Suprapubic skin (tissue), 4 donors: ENCODE measurements at regions not wholly inside any gene's neighbourhood (a gene's known extent, or its start where the extent isn't known, plus 50 kb on each side); places are given as distances from the start of the nearest gene placed in this dataset.

Experiments
- DNase-seq, 2 donors: peaks; one replicate each; pipeline ENCODE4 v3.0.0-alpha.2; 2019; ENCODE audit warnings: low spot score in 2 of 2
- H3K27ac ChIP-seq: fragments of 200-600 bp; sonication (generic); one replicate; pipeline ENCODE4 v1.5.1; 2019
- H3K27me3 ChIP-seq: fragments of 200-600 bp; sonication (generic); one replicate; pipeline ENCODE4 v1.5.1; 2019
- H3K36me3 ChIP-seq: fragments of 200-600 bp; sonication (generic); one replicate; pipeline ENCODE4 v1.5.1; 2019
- H3K4me1 ChIP-seq: fragments of 200-600 bp; sonication (generic); one replicate; pipeline ENCODE4 v1.5.1; 2019
- H3K4me3 ChIP-seq: fragments of 200-600 bp; sonication (generic); one replicate; pipeline ENCODE4 v1.5.1; 2019; ENCODE audit warnings: mild to moderate bottlenecking
- H3K9me3 ChIP-seq: fragments of 200-600 bp; sonication (generic); one replicate; pipeline ENCODE4 v1.5.1; 2019
- CTCF ChIP-seq, 2 donors: fragments of 200-600 bp in 1 of 2; fragments of 450-650 bp in 1 of 2; sonication (generic) in 1 of 2; IDR thresholded peaks; one replicate each; pipeline ENCODE4 v1.5.1; 2016 to 2019; ENCODE audit warnings: antibody characterized with exemption in 2 of 2, mild to moderate bottlenecking in 1 of 2, moderate library complexity in 1 of 2
- EP300 ChIP-seq: sonication (generic); formaldehyde crosslinking; IDR thresholded peaks from one replicate; pipeline ENCODE4 v1.6.1; 2017; ENCODE audit warnings: antibody characterized with exemption
- POLR2A ChIP-seq, 2 donors: fragments of 450-650 bp; IDR thresholded peaks; one replicate each; pipeline ENCODE4 v1.6.1; 2017; ENCODE audit warnings: antibody characterized with exemption in 2 of 2, mild to moderate bottlenecking in 2 of 2, moderate library complexity in 2 of 2
- POLR2AphosphoS5 ChIP-seq, 3 donors: sonication (generic); formaldehyde crosslinking; IDR thresholded peaks; one replicate each; pipeline ENCODE4 v1.6.1; 2017; ENCODE audit warnings: antibody characterized with exemption in 3 of 3
- WGBS: methylation state at CpG from one replicate; pipeline ENCODE4 v1.1.5; 2018; 5-methylcytosine and 5-hydroxymethylcytosine counted together

- Histone ChIP-seq H3K36me3 (no peaks in the 10 kb centered on the region), H3K4me3 (no peak overlapping the region), H3K9me3 (no peaks in the 10 kb centered on the region), H3K27ac (no peak overlapping the region), H3K27me3 (no peaks in the 10 kb centered on the region), H3K4me1 (no peaks in the 10 kb centered on the region)
- DNase-seq = no peak
- 28% methylated on average over 4 of the region's 4 CpGs for WGBS
- TF ChIP-seq POLR2A (IDR thresholded peaks at IDR 0.05) (no peak), EP300 (no peak), POLR2AphosphoS5 (IDR thresholded peaks at IDR 0.05) (no peak), CTCF (IDR thresholded peaks at IDR 0.05) (no peak)
Observed at GRCh38 chr5:175202463-175203068, 241.4 kb downstream of the DRD1 start.

GRCh38 chr5:175201393-175201792, 242.6 kb downstream of the DRD1 start:
- Histone ChIP-seq H3K9me3 (no peaks in the 10 kb centered on the region), H3K27ac (no peak overlapping the region), H3K4me1 (no peaks in the 10 kb centered on the region), H3K4me3 (no peak overlapping the region), H3K27me3 (no peaks in the 10 kb centered on the region), H3K36me3 (no peaks in the 10 kb centered on the region)
- TF ChIP-seq CTCF (IDR thresholded peaks at IDR 0.05) (no peak), POLR2AphosphoS5 (IDR thresholded peaks at IDR 0.05) (no peak), POLR2A (IDR thresholded peaks at IDR 0.05) (no peak), EP300 (no peak)
- DNase-seq = no peak
- 61% methylated on average over 5 of the region's 5 CpGs for WGBS

DNA sequence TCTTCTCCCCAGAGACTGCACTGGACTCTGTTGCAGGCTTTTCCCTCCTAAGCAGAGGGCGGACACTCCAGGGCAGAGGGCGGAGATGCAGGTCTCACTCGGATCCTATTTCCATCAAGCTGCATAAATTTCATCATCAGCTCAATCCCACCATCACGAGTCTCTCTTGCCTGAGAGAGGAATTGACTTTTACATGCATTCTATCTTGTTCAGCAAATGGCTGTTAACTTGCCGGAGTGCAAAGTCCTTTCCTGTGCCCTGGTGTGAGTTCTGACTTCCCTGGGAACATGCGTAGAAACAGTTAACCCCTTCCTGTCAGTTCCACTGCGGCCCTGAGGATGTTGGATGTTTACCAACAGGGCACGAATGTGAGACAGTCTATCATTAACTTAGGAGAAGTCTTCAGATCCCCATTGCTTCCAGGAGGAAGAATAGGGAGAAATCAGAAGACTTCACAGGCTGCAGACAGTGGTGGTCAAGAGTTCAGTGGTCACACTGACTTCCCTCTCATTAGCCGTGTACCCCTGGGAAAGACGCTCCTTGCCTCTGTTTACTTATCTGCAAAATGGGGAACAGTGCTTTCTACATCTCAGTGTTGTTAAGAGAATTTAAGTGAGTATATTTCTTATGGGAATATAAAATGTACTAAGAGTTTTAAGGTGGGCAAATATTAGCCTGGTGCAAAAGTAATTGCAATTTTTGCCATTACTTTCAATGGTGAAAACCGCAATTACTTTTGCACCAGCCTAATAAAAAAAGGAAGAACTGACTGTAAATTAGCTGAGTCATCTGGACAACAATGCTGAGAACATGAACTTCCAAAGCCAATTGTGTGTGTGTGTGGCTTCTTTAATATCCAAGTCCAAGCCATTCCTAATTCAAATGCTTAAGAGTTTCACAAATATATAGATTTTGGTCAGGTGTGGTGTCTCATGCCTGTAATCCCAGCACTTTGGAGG, 248.0 kb downstream of the DRD1 start:
- Histone ChIP-seq H3K9me3 (no peaks in the 10 kb centered on the region), H3K4me1 (no peaks in the 10 kb centered on the region), H3K27me3 (no peaks in the 10 kb centered on the region), H3K4me3 (no peak overlapping the region), H3K36me3 (no peaks in the 10 kb centered on the region), H3K27ac (no peak overlapping the region)
- DNase-seq = no peak
- TF ChIP-seq POLR2A (IDR thresholded peaks at IDR 0.05) (no peak), EP300 (no peak), POLR2AphosphoS5 (IDR thresholded peaks at IDR 0.05) (no peak), CTCF (IDR thresholded peaks at IDR 0.05) (no peak)
- WGBS = 38% methylated on average over 11 of the region's 11 CpGs

- Histone ChIP-seq H3K4me3 (no peak overlapping the region), H3K4me1 (no peaks in the 10 kb centered on the region), H3K36me3 (no peaks in the 10 kb centered on the region), H3K9me3 (no peaks in the 10 kb centered on the region), H3K27me3 (no peaks in the 10 kb centered on the region), H3K27ac (no peak overlapping the region)
- 69% methylated on average over 3 of the region's 3 CpGs for WGBS
- TF ChIP-seq EP300 (no peak), POLR2AphosphoS5 (IDR thresholded peaks at IDR 0.05) (no peak), CTCF (IDR thresholded peaks at IDR 0.05) (no peak), POLR2A (IDR thresholded peaks at IDR 0.05) (no peak)
- DNase-seq = no peak
Observed at GRCh38 chr5:175181331-175181730, 262.7 kb downstream of the DRD1 start.

DNA sequence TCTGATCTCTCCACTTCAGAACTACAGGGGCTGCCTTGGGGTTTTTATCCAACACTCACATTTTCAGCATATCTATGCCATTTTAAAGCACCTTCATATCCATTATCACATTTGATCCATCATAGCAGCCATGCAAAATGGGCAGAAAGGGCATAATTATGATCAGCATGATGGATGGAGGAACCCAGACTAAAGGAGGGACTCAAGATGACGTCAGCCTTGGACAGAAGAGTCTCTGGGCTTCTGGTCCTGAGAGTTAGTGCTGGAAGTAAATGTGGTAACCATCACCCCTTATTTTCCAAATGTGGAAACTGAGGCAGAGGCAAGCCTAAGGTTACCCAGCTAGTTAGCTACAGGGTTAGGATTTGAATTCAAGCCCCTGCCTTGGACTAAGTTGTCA, 273.1 kb downstream of the DRD1 start:
- Histone ChIP-seq H3K27me3 (peaks cover 3% of the 10 kb centered on the region), H3K4me3 (no peak overlapping the region), H3K4me1 (no peaks in the 10 kb centered on the region), H3K9me3 (no peaks in the 10 kb centered on the region), H3K36me3 (no peaks in the 10 kb centered on the region), H3K27ac (no peak overlapping the region)
- TF ChIP-seq CTCF (IDR thresholded peaks at IDR 0.05) = no peak
- no peak for TF ChIP-seq POLR2AphosphoS5 (IDR thresholded peaks at IDR 0.05)
- no peak for TF ChIP-seq EP300
- 93% methylated on average over 1 of the region's 1 CpG for WGBS
- no peak for DNase-seq
